HFF-Myc (cell line): ENCODE measurements at regions not wholly inside any gene's neighbourhood (a gene's known extent, or its start where the extent isn't known, plus 50 kb on each side); places are given as distances from the start of the nearest gene placed in this dataset.

ENCODE experiments used
- DNase-seq: peaks from one replicate; pipeline ENCODE4 v3.0.0-alpha.2; 2011; ENCODE audit warnings: low read depth; ENCODE audit errors: extremely low read depth
- H3K4me3 ChIP-seq: replicated peaks from 2 replicates; pipeline ENCODE4 v1.5.1; 2011; ENCODE audit warnings: low read depth, mild to moderate bottlenecking, control low read depth, low read length
- TF ChIP-seq, protein P1 (sequence below): IDR thresholded peaks from 2 replicates; pipeline ENCODE4 v1.5.1; 2012; ENCODE audit warnings: mild to moderate bottlenecking, low read depth, low read length, control low read depth; ENCODE audit errors: missing control alignments

DNA sequence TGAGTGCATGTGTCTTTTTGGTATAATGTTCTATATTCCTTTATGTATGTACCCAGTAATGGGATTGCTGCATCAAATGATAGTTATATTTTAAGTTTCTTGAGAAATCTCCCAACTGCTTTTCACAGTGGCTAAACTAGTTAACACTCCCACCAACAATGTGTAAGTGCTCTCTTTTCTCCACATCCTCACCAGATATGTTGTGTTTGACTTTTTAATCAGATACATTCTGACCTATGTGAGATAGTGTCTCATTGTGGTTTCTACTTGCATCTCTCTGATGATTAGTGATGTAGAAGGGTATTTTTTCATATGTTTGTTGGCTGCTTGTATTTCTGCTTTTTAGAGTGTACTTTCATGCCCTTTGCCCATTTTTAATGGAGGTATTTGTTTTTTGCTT lies 62.8 kb upstream of the ALG10B start:
- H3K4me3 ChIP-seq = no peak overlapping the region
- DNase-seq = no peak
- TF ChIP-seq, protein P1, sequence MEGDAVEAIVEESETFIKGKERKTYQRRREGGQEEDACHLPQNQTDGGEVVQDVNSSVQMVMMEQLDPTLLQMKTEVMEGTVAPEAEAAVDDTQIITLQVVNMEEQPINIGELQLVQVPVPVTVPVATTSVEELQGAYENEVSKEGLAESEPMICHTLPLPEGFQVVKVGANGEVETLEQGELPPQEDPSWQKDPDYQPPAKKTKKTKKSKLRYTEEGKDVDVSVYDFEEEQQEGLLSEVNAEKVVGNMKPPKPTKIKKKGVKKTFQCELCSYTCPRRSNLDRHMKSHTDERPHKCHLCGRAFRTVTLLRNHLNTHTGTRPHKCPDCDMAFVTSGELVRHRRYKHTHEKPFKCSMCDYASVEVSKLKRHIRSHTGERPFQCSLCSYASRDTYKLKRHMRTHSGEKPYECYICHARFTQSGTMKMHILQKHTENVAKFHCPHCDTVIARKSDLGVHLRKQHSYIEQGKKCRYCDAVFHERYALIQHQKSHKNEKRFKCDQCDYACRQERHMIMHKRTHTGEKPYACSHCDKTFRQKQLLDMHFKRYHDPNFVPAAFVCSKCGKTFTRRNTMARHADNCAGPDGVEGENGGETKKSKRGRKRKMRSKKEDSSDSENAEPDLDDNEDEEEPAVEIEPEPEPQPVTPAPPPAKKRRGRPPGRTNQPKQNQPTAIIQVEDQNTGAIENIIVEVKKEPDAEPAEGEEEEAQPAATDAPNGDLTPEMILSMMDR = no peak

DNA sequence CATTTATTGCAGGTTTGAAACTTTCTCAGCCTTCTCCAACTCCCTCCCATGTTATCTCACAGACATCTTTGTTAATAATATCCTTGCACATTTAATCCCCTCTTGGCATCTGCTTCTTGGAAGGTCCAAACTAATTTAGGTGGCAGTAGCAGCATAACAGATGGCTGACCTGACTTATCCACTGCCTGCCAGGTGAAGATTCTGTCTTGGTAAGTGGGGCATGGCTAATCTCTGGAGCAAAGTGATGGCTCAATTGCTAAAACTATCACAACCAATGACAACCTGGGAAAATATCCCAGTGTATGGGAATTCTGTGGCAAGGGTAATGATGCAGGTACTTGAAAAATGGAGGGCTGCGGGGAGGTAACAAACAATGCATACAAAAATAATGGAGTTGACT lies 58.2 kb upstream of the ALG10B start:
- TF ChIP-seq, protein P1 = no peak
- H3K4me3 ChIP-seq = no peak overlapping the region
- no peak for DNase-seq
